ENCODE measurements at regions not wholly inside any gene's neighbourhood (a gene's known extent, or its start where the extent isn't known, plus 50 kb on each side); places are given as distances from the start of the nearest gene placed in this dataset.
"Not testable (repeated sequence)": the region's sequence is repeated elsewhere in the genome, so short reads cannot be mapped to it uniquely, and the experiment has no call there.

- no peak for DNase-seq
- Histone ChIP-seq H3K4me3 (no peak overlapping the region), H3K36me3 (no peaks in the 10 kb centered on the region), H3K9me3 (no peaks in the 10 kb centered on the region), H3K27ac (no peak overlapping the region), H3K4me1 (peaks cover 4 to 20% (median 8%) of the 10 kb centered on the region in 3 donors), H3K27me3 (no peaks in the 10 kb centered on the region)
- no peak for TF ChIP-seq POLR2A (IDR thresholded peaks at IDR 0.05)
- TF ChIP-seq, protein P1, sequence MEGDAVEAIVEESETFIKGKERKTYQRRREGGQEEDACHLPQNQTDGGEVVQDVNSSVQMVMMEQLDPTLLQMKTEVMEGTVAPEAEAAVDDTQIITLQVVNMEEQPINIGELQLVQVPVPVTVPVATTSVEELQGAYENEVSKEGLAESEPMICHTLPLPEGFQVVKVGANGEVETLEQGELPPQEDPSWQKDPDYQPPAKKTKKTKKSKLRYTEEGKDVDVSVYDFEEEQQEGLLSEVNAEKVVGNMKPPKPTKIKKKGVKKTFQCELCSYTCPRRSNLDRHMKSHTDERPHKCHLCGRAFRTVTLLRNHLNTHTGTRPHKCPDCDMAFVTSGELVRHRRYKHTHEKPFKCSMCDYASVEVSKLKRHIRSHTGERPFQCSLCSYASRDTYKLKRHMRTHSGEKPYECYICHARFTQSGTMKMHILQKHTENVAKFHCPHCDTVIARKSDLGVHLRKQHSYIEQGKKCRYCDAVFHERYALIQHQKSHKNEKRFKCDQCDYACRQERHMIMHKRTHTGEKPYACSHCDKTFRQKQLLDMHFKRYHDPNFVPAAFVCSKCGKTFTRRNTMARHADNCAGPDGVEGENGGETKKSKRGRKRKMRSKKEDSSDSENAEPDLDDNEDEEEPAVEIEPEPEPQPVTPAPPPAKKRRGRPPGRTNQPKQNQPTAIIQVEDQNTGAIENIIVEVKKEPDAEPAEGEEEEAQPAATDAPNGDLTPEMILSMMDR (IDR thresholded peaks at IDR 0.05), result no peak
- WGBS, 2 donors, result 74 to 77% methylated on average over 6 to 7 of the region's 7 CpGs
- intact Hi-C loops (cut with DNase I), result no loop called here
Measured at GRCh38 chr1:87403061-87403820, 74.6 kb downstream of the LMO4 start.

GRCh38 chr1:87404296-87404695, 75.6 kb downstream of the LMO4 start:
- no peak for DNase-seq
- intact Hi-C loops (cut with DNase I), result no loop called here
- TF ChIP-seq POLR2A (IDR thresholded peaks at IDR 0.05), result no peak
- TF ChIP-seq, protein P1 (IDR thresholded peaks at IDR 0.05), result no peak

DNA sequence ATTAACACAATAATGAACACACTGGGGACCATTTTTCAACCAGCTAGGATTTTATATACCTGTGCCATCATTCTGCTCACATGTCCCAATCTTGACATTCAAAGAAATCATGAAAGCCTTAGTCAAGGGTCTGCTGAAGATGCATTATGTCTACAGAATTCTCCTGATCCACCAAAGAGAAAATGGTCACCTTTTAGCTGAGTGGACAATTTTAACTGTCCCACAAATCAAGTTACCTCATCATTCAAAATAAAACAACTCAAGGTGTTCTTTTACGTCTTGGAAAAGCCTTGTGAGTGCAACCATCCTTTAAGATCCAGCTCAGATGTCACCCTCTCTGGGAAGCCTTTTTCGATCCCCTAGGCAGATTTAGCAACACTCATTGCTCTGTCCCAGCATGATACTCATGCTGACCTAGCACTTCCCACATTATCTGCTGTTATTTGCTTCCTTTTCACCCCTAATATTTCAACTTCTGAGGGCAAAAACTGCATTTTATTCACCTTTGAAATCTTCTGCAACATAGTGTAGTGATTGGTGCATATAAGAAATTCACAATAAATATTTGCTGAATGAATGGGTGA, 80.1 kb downstream of the LMO4 start:
- intact Hi-C loops (cut with DNase I), result no loop called here
- no peaks in the 10 kb centered on the region for H3K36me3 ChIP-seq
- H3K9me3 ChIP-seq, result no peaks in the 10 kb centered on the region
- 80 to 98% methylated on average over 2 of the region's 2 CpGs for WGBS, 2 donors
- H3K27me3 ChIP-seq, result no peaks in the 10 kb centered on the region
- TF ChIP-seq, protein P1 (IDR thresholded peaks at IDR 0.05), result no peak
- TF ChIP-seq POLR2A (IDR thresholded peaks at IDR 0.05), result no peak
- no peak overlapping the region for H3K4me3 ChIP-seq
- DNase-seq, result no peak
- H3K27ac ChIP-seq, result no peak overlapping the region
- no peaks in the 10 kb centered on the region for H3K4me1 ChIP-seq

More at GRCh38 chr1:87404296-87404695, 75.6 kb downstream of the LMO4 start:
- Histone ChIP-seq H3K4me1 (peaks cover 0 to 10% (median 3%) of the 10 kb centered on the region in 3 donors), H3K4me3 (no peak overlapping the region), H3K36me3 (no peaks in the 10 kb centered on the region), H3K9me3 (no peaks in the 10 kb centered on the region), H3K27me3 (no peaks in the 10 kb centered on the region), H3K27ac (no peak overlapping the region)
- WGBS, 2 donors, result 59 to 68% methylated on average over 3 of the region's 3 CpGs

DNA sequence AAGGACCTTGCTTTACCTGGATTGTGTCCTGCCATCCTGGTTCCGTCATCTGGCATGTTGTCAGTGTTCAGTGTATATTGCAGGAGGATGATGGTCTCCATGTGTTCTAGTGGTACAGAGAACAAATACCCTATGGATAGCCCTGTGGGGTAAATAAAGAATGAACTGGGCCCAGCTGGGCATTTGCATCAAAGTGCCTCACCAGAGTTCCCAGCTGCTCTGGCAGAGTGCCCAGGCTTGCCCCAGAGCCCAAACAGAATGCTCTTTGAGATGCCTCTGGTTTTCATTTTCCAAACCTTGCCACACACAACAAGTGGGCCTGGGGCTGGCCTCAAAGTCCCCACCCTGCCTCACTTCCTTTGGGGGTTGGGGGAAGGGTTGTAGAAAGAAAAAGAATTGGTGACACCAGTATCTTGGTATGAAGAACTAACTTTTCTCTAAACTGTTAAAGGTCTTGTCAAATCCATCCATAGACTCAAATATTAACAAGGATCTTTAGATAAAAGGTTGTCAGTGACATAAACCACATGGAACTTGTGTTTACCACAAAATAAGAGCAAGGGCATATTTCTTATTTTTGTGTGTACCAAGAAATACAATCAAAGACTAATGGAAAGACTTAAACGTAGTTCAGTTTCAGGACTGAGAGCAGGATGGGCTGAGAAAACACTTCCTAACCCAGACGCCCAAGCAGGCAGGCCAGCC, 82.2 kb downstream of the LMO4 start:
- H3K4me3 ChIP-seq, result no peak overlapping the region
- H3K27me3 ChIP-seq, result no peaks in the 10 kb centered on the region
- DNase-seq, result no peak
- no peak for TF ChIP-seq POLR2A (IDR thresholded peaks at IDR 0.05)
- TF ChIP-seq, protein P1 (IDR thresholded peaks at IDR 0.05), result no peak
- no peak overlapping the region for H3K27ac ChIP-seq
- 85 to 92% methylated on average over 3 of the region's 3 CpGs for WGBS, 2 donors
- intact Hi-C loops (cut with DNase I), result no loop called here
- H3K4me1 ChIP-seq, result no peaks in the 10 kb centered on the region
- H3K9me3 ChIP-seq, result no peaks in the 10 kb centered on the region
- H3K36me3 ChIP-seq, result no peaks in the 10 kb centered on the region

GRCh38 chr1:87413846-87414245, 85.2 kb downstream of the LMO4 start:
- WGBS, 2 donors, result 69 to 79% methylated on average over 2 of the region's 2 CpGs
- DNase-seq; H3K27me3 ChIP-seq; H3K27ac ChIP-seq; H3K4me3 ChIP-seq; H3K9me3 ChIP-seq; H3K36me3 ChIP-seq; H3K4me1 ChIP-seq; intact Hi-C loops (cut with DNase I): not testable (repeated sequence)
